Gastroesophageal sphincter (tissue), 4 donors: ENCODE measurements at regions not wholly inside any gene's neighbourhood (a gene's known extent, or its start where the extent isn't known, plus 50 kb on each side); places are given as distances from the start of the nearest gene placed in this dataset.

Source experiments
- ATAC-seq: fragments of 150-250 bp; one replicate; pipeline ENCODE4 v1.9.1; 2016; ENCODE audit warnings: mild to moderate bottlenecking, moderate library complexity
- H3K27ac ChIP-seq, 4 donors: fragments of 200-600 bp; sonication (generic) in 3 of 4; 1 replicate in 3 of 4; 2 replicates in 1 of 4; pipeline ENCODE4 v1.5.1; 2016 to 2019
- H3K27me3 ChIP-seq: fragments of 200-600 bp; sonication (generic); one replicate; pipeline ENCODE4 v1.5.1; 2019
- H3K36me3 ChIP-seq, 2 donors: fragments of 200-600 bp; sonication (generic); one replicate each; pipeline ENCODE4 v1.5.1; 2019; ENCODE audit warnings: control low read depth in 1 of 2
- H3K4me1 ChIP-seq, 3 donors: fragments of 200-600 bp; sonication (generic); 1 replicate in 2 of 3; 2 replicates in 1 of 3; pipeline ENCODE4 v1.5.1; 2016 to 2019; ENCODE audit warnings: control low read depth in 2 of 3
- H3K4me3 ChIP-seq, 2 donors: fragments of 200-600 bp; sonication (generic); one replicate each; pipeline ENCODE4 v1.5.1; 2019; ENCODE audit warnings: mild to moderate bottlenecking in 1 of 2, moderate library complexity in 1 of 2
- H3K9me3 ChIP-seq, 3 donors: fragments of 200-600 bp; sonication (generic); one replicate each; pipeline ENCODE4 v1.5.1; 2017 to 2019; ENCODE audit warnings: control low read depth in 2 of 3
- EP300 ChIP-seq: sonication (generic); formaldehyde crosslinking; IDR thresholded peaks from one replicate; pipeline ENCODE4 v1.6.1; 2017; ENCODE audit warnings: antibody characterized with exemption, mild to moderate bottlenecking
- POLR2A ChIP-seq, 2 donors: fragments of 450-650 bp; IDR thresholded peaks; one replicate each; pipeline ENCODE4 v1.6.1; 2017; ENCODE audit warnings: antibody characterized with exemption in 2 of 2, mild to moderate bottlenecking in 2 of 2, moderate library complexity in 1 of 2
- POLR2AphosphoS5 ChIP-seq: sonication (generic); formaldehyde crosslinking; IDR thresholded peaks from one replicate; pipeline ENCODE4 v1.6.1; 2017; ENCODE audit warnings: antibody characterized with exemption
- WGBS, 2 donors: methylation state at CpG; one replicate each; pipeline ENCODE4 v1.1.5; 2018; ENCODE audit warnings: low coverage in 1 of 2; 5-methylcytosine and 5-hydroxymethylcytosine counted together
- TF ChIP-seq, protein P1 (sequence below), 4 experiments: fragments of 200-600 bp in 2 of 4; fragments of 450-650 bp in 2 of 4; sonication (generic) in 1 of 4; IDR thresholded peaks; one replicate each; pipeline ENCODE4 v1.5.1; 2017 to 2019; ENCODE audit warnings: antibody characterized with exemption in 4 of 4, mild to moderate bottlenecking in 2 of 4, moderate library complexity in 2 of 4

DNA sequence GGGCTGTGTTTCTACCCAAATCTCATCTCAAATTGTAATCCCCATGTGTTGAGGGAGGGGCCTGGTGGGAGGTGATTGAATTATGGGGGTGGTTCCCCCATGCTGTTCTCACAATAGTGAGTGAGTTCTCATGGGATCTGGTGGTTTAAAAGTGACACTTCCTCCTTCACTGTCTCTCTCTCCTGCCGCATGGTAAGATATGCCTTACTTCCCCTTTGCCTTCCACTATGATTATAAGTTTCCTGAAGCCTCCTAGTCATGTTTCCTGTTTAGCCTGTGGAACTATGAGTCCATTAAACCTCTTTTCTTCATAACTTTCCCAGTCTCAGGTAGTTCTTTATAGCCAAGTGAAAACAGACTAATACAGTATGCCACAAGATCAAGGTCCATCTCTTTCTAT is 70.0 kb upstream of the MSX1 start:
- Histone ChIP-seq H3K9me3 (peaks cover 0 to 18% (median 0%) of the 10 kb centered on the region in 3 donors), H3K4me1 (no peaks in the 10 kb centered on the region), H3K36me3 (no peaks in the 10 kb centered on the region), H3K27me3 (no peaks in the 10 kb centered on the region), H3K4me3 (no peak overlapping the region), H3K27ac (no peak overlapping the region)
- 67 to 78% methylated on average over 1 of the region's 1 CpG for WGBS, 2 donors
- ATAC-seq: no peak
- TF ChIP-seq EP300: no peak
- TF ChIP-seq, protein P1, sequence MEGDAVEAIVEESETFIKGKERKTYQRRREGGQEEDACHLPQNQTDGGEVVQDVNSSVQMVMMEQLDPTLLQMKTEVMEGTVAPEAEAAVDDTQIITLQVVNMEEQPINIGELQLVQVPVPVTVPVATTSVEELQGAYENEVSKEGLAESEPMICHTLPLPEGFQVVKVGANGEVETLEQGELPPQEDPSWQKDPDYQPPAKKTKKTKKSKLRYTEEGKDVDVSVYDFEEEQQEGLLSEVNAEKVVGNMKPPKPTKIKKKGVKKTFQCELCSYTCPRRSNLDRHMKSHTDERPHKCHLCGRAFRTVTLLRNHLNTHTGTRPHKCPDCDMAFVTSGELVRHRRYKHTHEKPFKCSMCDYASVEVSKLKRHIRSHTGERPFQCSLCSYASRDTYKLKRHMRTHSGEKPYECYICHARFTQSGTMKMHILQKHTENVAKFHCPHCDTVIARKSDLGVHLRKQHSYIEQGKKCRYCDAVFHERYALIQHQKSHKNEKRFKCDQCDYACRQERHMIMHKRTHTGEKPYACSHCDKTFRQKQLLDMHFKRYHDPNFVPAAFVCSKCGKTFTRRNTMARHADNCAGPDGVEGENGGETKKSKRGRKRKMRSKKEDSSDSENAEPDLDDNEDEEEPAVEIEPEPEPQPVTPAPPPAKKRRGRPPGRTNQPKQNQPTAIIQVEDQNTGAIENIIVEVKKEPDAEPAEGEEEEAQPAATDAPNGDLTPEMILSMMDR (IDR thresholded peaks at IDR 0.05): no peak
- no peak for TF ChIP-seq POLR2AphosphoS5
- TF ChIP-seq POLR2A (IDR thresholded peaks at IDR 0.05): no peak

DNA sequence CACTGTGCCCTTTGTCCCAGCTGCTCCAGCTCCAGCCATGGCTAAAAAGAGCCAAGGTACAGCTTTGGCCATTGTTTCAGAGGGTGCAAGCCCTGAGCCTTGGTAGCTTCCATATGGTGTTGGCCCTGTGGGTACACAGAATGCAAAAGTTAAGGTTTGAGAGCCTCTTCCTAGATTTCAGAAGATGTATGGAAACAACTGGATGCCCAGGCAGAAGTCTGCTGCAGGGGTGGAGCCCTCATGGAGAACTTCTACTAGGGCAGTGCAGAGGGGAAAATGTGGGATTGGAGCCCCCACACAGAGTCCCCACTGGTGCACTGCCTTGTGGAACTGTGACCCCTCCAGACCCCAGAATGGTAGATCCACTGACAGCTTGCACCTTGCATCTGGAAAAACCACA is 70.9 kb upstream of the MSX1 start:
- no peaks in the 10 kb centered on the region for H3K4me1 ChIP-seq
- H3K9me3 ChIP-seq: peaks cover 0 to 18% (median 0%) of the 10 kb centered on the region in 3 donors
- H3K27ac ChIP-seq: no peak overlapping the region
- H3K4me3 ChIP-seq: no peak overlapping the region
- no peaks in the 10 kb centered on the region for H3K27me3 ChIP-seq
- no peak for ATAC-seq
- TF ChIP-seq POLR2A (IDR thresholded peaks at IDR 0.05) (no peak), EP300 (no peak), POLR2AphosphoS5 (no peak)
- TF ChIP-seq, protein P1 (IDR thresholded peaks at IDR 0.05): no peak
- H3K36me3 ChIP-seq: no peaks in the 10 kb centered on the region

DNA sequence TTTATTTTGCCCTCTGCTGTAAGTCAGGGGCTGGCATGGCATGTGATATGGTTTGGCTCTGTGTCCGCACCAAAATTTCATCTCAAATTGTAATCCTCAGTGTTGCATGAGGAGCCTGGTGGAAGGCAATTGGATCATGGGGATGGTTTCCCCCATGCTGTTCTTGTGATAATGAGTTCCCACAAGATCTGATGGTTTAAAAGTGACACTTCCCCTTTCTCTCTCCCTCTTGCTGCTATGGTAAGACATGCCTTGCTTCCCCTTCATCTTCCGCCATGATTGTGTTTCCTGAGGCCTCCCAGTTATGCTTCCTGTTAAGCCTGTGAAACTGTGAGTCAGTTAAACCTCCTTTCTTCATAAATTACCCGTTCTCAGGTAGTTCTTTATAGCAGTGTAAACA is 72.0 kb upstream of the MSX1 start:
- H3K27ac ChIP-seq: no peak overlapping the region
- WGBS, 2 donors: 80 to 88% methylated on average over 2 to 3 of the region's 3 CpGs
- H3K36me3 ChIP-seq: no peaks in the 10 kb centered on the region
- no peaks in the 10 kb centered on the region for H3K27me3 ChIP-seq
- no peak overlapping the region for H3K4me3 ChIP-seq
- H3K9me3 ChIP-seq: peaks cover 0 to 18% (median 0%) of the 10 kb centered on the region in 3 donors
- no peak for ATAC-seq
- H3K4me1 ChIP-seq: no peaks in the 10 kb centered on the region
- TF ChIP-seq POLR2AphosphoS5 (no peak), POLR2A (IDR thresholded peaks at IDR 0.05) (no peak), EP300 (no peak)

DNA sequence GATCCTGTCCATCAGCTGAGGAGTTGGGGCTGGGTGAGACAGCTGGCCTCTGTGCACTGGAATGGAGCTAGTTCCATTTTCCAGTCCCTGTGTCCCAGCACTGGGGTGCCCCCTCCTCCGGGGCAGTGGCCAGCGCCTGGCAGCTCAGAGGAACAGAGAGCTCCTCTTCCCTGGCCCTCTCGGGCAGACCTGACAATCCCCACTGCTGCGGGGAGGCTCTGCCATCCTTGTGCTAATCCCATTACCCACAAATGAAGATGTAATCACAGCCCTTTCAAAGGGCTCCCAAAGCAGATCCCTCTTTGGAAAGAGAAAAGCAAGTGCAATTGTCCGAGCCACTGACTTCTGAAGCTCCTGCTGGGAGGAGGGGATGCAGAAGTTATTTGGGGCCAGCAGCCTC is 75.1 kb upstream of the MSX1 start:
- Histone ChIP-seq H3K4me3 (no peak overlapping the region), H3K27ac (no peak overlapping the region), H3K9me3 (peaks cover 0 to 11% (median 0%) of the 10 kb centered on the region in 3 donors), H3K4me1 (no peaks in the 10 kb centered on the region), H3K36me3 (no peaks in the 10 kb centered on the region), H3K27me3 (no peaks in the 10 kb centered on the region)
- TF ChIP-seq EP300: no peak
- no peak for TF ChIP-seq POLR2A (IDR thresholded peaks at IDR 0.05)
- TF ChIP-seq, protein P1 (IDR thresholded peaks at IDR 0.05): no peak
- no peak for TF ChIP-seq POLR2AphosphoS5
- WGBS, 2 donors: 40% methylated on average over 1 of the region's 5 CpGs; no CpG with 5 or more reads in 1 of the 2 donors
- no peak for ATAC-seq

DNA sequence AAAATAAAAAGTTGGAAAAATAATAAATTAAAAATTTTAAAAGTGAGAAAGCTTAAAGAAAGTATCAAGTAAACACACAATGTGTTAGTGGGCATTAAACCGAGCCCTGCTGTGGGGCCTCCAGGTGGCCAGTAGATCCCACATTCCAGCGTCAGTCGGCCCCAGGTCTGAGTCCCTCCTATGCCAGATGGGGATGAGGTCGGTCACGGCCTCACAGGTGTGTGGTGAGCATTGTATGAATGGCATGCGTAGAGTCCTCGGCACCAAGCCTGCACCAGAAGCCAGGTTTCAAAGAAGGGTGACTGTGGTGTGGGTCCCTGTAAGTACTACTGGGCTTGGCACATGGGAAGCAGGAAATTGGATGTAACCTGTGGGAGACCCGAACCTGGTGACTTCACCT is 75.6 kb upstream of the MSX1 start:
- no peaks in the 10 kb centered on the region for H3K36me3 ChIP-seq
- peaks cover 0 to 6% (median 0%) of the 10 kb centered on the region in 3 donors for H3K9me3 ChIP-seq
- no peak overlapping the region for H3K4me3 ChIP-seq
- H3K27me3 ChIP-seq: no peaks in the 10 kb centered on the region
- WGBS, 2 donors: 65 to 80% methylated on average over 5 to 7 of the region's 8 CpGs
- TF ChIP-seq EP300: no peak
- TF ChIP-seq POLR2AphosphoS5: no peak
- TF ChIP-seq, protein P1 (IDR thresholded peaks at IDR 0.05): no peak
- TF ChIP-seq POLR2A (IDR thresholded peaks at IDR 0.05): no peak
- ATAC-seq: no peak
- no peaks in the 10 kb centered on the region for H3K4me1 ChIP-seq
- no peak overlapping the region for H3K27ac ChIP-seq
